K562 (cell line): ENCODE measurements at regions not wholly inside any gene's neighbourhood (a gene's known extent, or its start where the extent isn't known, plus 50 kb on each side); places are given as distances from the start of the nearest gene placed in this dataset.

Experiments
- ATAC-seq: fragments of 200-7000 bp; cut with Tn5 transposase; 3 replicates; pipeline ENCODE4 v1.9.1; 2020; ENCODE audit warnings: moderate library complexity
- BruUV-seq: library from RNA; stranded (reverse); fragments of 400-500 nt; replicated peaks from 2 replicates; lab custom pipeline; 2021; lab: Mats Ljungman, UMichigan
- CTCF ChIA-PET: fragments of 300-600 bp; formaldehyde crosslinking; extraction: SDS; loops from one replicate; lab custom pipeline; 2021; ENCODE audit warnings: low intra/inter-chr PET ratio; lab: Yijun Ruan, JAX
- POLR2A ChIA-PET: fragments of 300-600, 350-650 bp; sonication (Branson Sonifier 250); formaldehyde crosslinking; extraction: SDS; loops from one replicate; lab custom pipeline; 2021; ENCODE audit warnings: antibody characterized with exemption, inconsistent platforms; lab: Yijun Ruan, JAX
- DNase-seq, 4 experiments: peaks; one replicate each; pipeline versions ENCODE4 v3.0.0 to v3.0.0-alpha.2; 2011 to 2018; ENCODE audit warnings: low spot score in 3 of 4, mixed read lengths in 3 of 4; ENCODE audit errors: extremely low read depth in 1 of 4
- FAIRE-seq: peaks from 2 replicates; lab custom pipeline; 2011; peaks lifted over from hg19 to GRCh38; lab: Jason Lieb, UNC
- H2AFZ ChIP-seq: 2 replicates; pipeline ENCODE4 v1.6.0; 2011; ENCODE audit warnings: low read depth, low read length, control low read depth, inconsistent platforms
- H3K27ac ChIP-seq: fragments of 200-600 bp; 3 replicates; pipeline ENCODE4 v1.8.0; 2011; ENCODE audit warnings: low read depth, mild to moderate bottlenecking, control low read depth, inconsistent platforms, low read length, moderate library complexity, mixed read lengths; ENCODE audit errors: extremely low read depth
- H3K27me3 ChIP-seq, 2 experiments: fragments of 300-600 bp in 1 of 2; 2 replicates in 1 of 2; 3 replicates in 1 of 2; pipeline versions ENCODE4 v1.6.0 to v1.8.0; 2011; ENCODE audit warnings: inconsistent platforms in 2 of 2, low read length in 2 of 2, mild to moderate bottlenecking in 1 of 2, mixed read lengths in 1 of 2, moderate library complexity in 1 of 2; ENCODE audit not compliant: control insufficient read depth in 2 of 2, insufficient read depth in 2 of 2
- H3K36me3 ChIP-seq: fragments of 300-600 bp; 3 replicates; pipeline ENCODE4 v1.8.0; 2011; ENCODE audit warnings: mild to moderate bottlenecking, low read length, inconsistent platforms; ENCODE audit not compliant: control insufficient read depth, insufficient read depth
- H3K4me1 ChIP-seq, 2 experiments: fragments of 200-600 bp in 1 of 2; replicated peaks in 1 of 2; 2 replicates in 1 of 2; 3 replicates in 1 of 2; pipeline versions ENCODE4 v1.5.1 to v1.8.0; 2011; ENCODE audit warnings: inconsistent platforms in 2 of 2, low read length in 2 of 2, mild to moderate bottlenecking in 1 of 2, mixed read lengths in 1 of 2, moderate library complexity in 1 of 2; ENCODE audit not compliant: control insufficient read depth in 2 of 2, insufficient read depth in 2 of 2
- H3K4me2 ChIP-seq: 2 replicates; pipeline ENCODE4 v1.6.1; 2011; ENCODE audit warnings: low read length, control low read depth, inconsistent platforms, mixed read lengths; ENCODE audit not compliant: insufficient read depth
- H3K4me3 ChIP-seq: fragments of 200-600 bp; sonication (generic), shearing (Covaris generic); 2 replicates; pipeline ENCODE4 v1.5.1; 2016; ENCODE audit warnings: control low read depth, inconsistent platforms
- H3K79me2 ChIP-seq: fragments of 200-600 bp; 3 replicates; pipeline ENCODE4 v1.8.0; 2011; ENCODE audit warnings: low read length, inconsistent platforms; ENCODE audit not compliant: control insufficient read depth, insufficient read depth
- H3K9ac ChIP-seq, 2 experiments: 2 replicates each; pipeline versions ENCODE4 v1.6.0 to v1.6.1; 2011; ENCODE audit warnings: low read depth in 2 of 2, low read length in 2 of 2, control low read depth in 1 of 2, inconsistent platforms in 1 of 2, mild to moderate bottlenecking in 1 of 2, mixed read lengths in 1 of 2; ENCODE audit not compliant: insufficient read depth in 1 of 2
- H3K9me1 ChIP-seq: one replicate; pipeline ENCODE4 v1.6.0; 2011; ENCODE audit warnings: inconsistent platforms, mild to moderate bottlenecking, low read length, moderate library complexity; ENCODE audit not compliant: control insufficient read depth, insufficient read depth
- H3K9me3 ChIP-seq: replicated peaks from 2 replicates; pipeline ENCODE4 v1.5.1; 2011; ENCODE audit warnings: low read depth, low read length, inconsistent platforms; ENCODE audit not compliant: control insufficient read depth, insufficient read depth
- H4K20me1 ChIP-seq: replicated peaks from 2 replicates; pipeline ENCODE4 v1.6.1; 2011; ENCODE audit warnings: low read length, inconsistent platforms, mixed read lengths; ENCODE audit not compliant: control insufficient read depth, insufficient read depth
- ADNP ChIP-seq: fragments of 200-800 bp; sonication (Bioruptor generic); IDR thresholded peaks from 2 replicates; pipeline ENCODE4 v1.6.1; 2016; ENCODE audit warnings: missing genetic modification characterization, missing compliant biosample characterization
- BACH1 ChIP-seq: fragments of 200-800 bp; sonication (Bioruptor generic); IDR thresholded peaks from 2 replicates; pipeline ENCODE4 v1.6.1; 2016; ENCODE audit warnings: missing genetic modification characterization, missing compliant biosample characterization
- BDP1 ChIP-seq: IDR thresholded peaks from 3 replicates; pipeline ENCODE4 v1.6.1; 2011; ENCODE audit not compliant: insufficient read length, insufficient read depth
- CREBBP ChIP-seq: IDR thresholded peaks from one replicate; pipeline ENCODE4 v1.6.1; 2012; ENCODE audit warnings: low read depth, mild to moderate bottlenecking, control low read depth, inconsistent platforms, low read length
- EP300 ChIP-seq: IDR thresholded peaks from 2 replicates; pipeline ENCODE4 v1.6.1; 2012; ENCODE audit warnings: low read length, improper control_type of control experiment
- FOXK1 ChIP-seq: sonication (generic); formaldehyde crosslinking; IDR thresholded peaks from 2 replicates; pipeline ENCODE4 v1.8.0; 2022; ENCODE audit warnings: missing genetic modification reagents, mild to moderate bottlenecking, borderline replicate concordance
- FOXM1 ChIP-seq, 2 experiments: fragments of 450-650 bp in 1 of 2; sonication (generic) in 1 of 2; formaldehyde crosslinking in 1 of 2; IDR thresholded peaks; 2 replicates each; pipeline versions ENCODE4 v1.6.1 to v1.9.0; 2017 to 2022; ENCODE audit warnings: low read depth in 2 of 2, mild to moderate bottlenecking in 2 of 2, missing genetic modification reagents in 1 of 2, moderate library complexity in 1 of 2
- HMBOX1 ChIP-seq: sonication (generic); IDR thresholded peaks from 2 replicates; pipeline ENCODE4 v1.6.1; 2016
- LCOR ChIP-seq: sonication (generic); formaldehyde crosslinking; IDR thresholded peaks from 2 replicates; pipeline ENCODE4 v1.8.0; 2022; ENCODE audit warnings: mild to moderate bottlenecking, missing genetic modification reagents
- LEF1 ChIP-seq: fragments of 450-650 bp; IDR thresholded peaks from 2 replicates; pipeline ENCODE4 v1.6.1; 2016; ENCODE audit warnings: mild to moderate bottlenecking
- PURB ChIP-seq: sonication (generic); formaldehyde crosslinking; IDR thresholded peaks from 2 replicates; pipeline ENCODE4 v1.9.0; 2021; ENCODE audit warnings: low read depth, mild to moderate bottlenecking, missing genetic modification reagents
- RHOXF2B ChIP-seq: fragments of 250-450 bp; sonication (Bioruptor Pico); conservative IDR thresholded peaks from 2 replicates; pipeline ENCODE4 v1.5.1; 2021
- RNF2 ChIP-seq: sonication (generic); IDR thresholded peaks from 2 replicates; pipeline ENCODE4 v1.6.1; 2016
- SLC30A9 ChIP-seq: fragments of 250-450 bp; sonication (Bioruptor Pico); IDR thresholded peaks from 2 replicates; pipeline ENCODE4 v1.8.0; 2022; ENCODE audit warnings: mild to moderate bottlenecking, moderate library complexity
- SREBF2 ChIP-seq: sonication (generic); formaldehyde crosslinking; IDR thresholded peaks from 2 replicates; pipeline ENCODE4 v1.4.0; 2020; ENCODE audit warnings: mild to moderate bottlenecking, missing genetic modification reagents
- TBL1XR1 ChIP-seq, 2 experiments: IDR thresholded peaks; 2 replicates each; pipeline ENCODE4 v1.6.1; 2012; ENCODE audit warnings: improper control_type of control experiment in 2 of 2, low read length in 2 of 2, mild to moderate bottlenecking in 1 of 2
- THAP7 ChIP-seq: fragments of 250-450 bp; sonication (Bioruptor Pico); IDR thresholded peaks from 2 replicates; pipeline ENCODE4 v1.5.0; 2021
- ZNF316 ChIP-seq: fragments of 450-650 bp; IDR thresholded peaks from 2 replicates; pipeline ENCODE4 v1.6.1; 2016
- ZNF551 ChIP-seq: fragments of 250-450 bp; sonication (Bioruptor Pico); IDR thresholded peaks from 2 replicates; pipeline ENCODE4 v1.5.0; 2021; ENCODE audit warnings: mild to moderate bottlenecking, moderate library complexity
- ZSCAN32 ChIP-seq: fragments of 450-650 bp; formaldehyde crosslinking; IDR thresholded peaks from 2 replicates; pipeline ENCODE4 v1.4.0; 2020; ENCODE audit warnings: mild to moderate bottlenecking, moderate library complexity
- whole genome bisulfite sequencing: fragments of 100-300 bp; shearing (Covaris generic); methylation state at CpG from one replicate; pipeline ENCODE4 v1.1.6; 2016; ENCODE audit warnings: low coverage, mixed read lengths; ENCODE audit not compliant: insufficient coverage; ENCODE audit errors: missing lambda C conversion rate; 5-methylcytosine and 5-hydroxymethylcytosine counted together
- in situ Hi-C: fragments of 300-500 bp; cut with MboI; formaldehyde crosslinking; loops from 4 replicates; pipeline ENCODE4 v1.15.0; 2018; ENCODE audit warnings: inconsistent platforms, mixed read lengths
- intact Hi-C: fragments of 100-400 bp; cut with micrococcal nuclease; formaldehyde crosslinking; loops from 2 replicates; pipeline ENCODE4 v1.14.2; 2022

- intact Hi-C loops, result no loop called here
Measured at GRCh38 chr12:73414926-73415325, 1122.7 kb upstream of the ATXN7L3B start.

GRCh38 chr12:73418541-73418940 lies 1119.1 kb upstream of the ATXN7L3B start:
- H2AFZ ChIP-seq, result no peak overlapping the region
- H3K4me1 ChIP-seq, result no peaks in the 10 kb centered on the region
- H3K9ac ChIP-seq, result no peak overlapping the region
- H3K27ac ChIP-seq, result no peak overlapping the region
- no peak overlapping the region for H3K4me3 ChIP-seq
- TF ChIP-seq RNF2 (no peak), SLC30A9 (CRISPR knock-in tag) (no peak), THAP7 (CRISPR knock-in tag) (no peak), BACH1 (tag) (no peak), FOXK1 (no peak), LCOR (no peak), ZNF316 (no peak), CREBBP (no peak), ZNF551 (no peak), EP300 (no peak), SREBF2 (CRISPR knock-in tag) (no peak), RHOXF2B (CRISPR knock-in tag) (no peak), HMBOX1 (no peak), ADNP (tag) (no peak), TBL1XR1 (IDR thresholded peaks at IDR 0.05; ENCODE audit: low read length in 2 of 2) (no peak), PURB (CRISPR knock-in tag) (no peak)
- no peaks in the 10 kb centered on the region for H3K36me3 ChIP-seq
- BruUV-seq, result no TSS peak
- DNase-seq, result no peak
- in situ Hi-C loops (no loop called here), intact Hi-C loops (no loop called here)
- H4K20me1 ChIP-seq, result no peaks in the 10 kb centered on the region
- H3K79me2 ChIP-seq, result no peaks in the 10 kb centered on the region
- ChIA-PET CTCF (no interaction called here), POLR2A (no interaction called here)
- no peaks in the 10 kb centered on the region for H3K27me3 ChIP-seq
- no peaks in the 10 kb centered on the region; the same call in 1 of the 2 replicates for H3K9me3 ChIP-seq
- H3K4me2 ChIP-seq, result no peak overlapping the region
- no peak for FAIRE-seq
- H3K9me1 ChIP-seq, result no peaks in the 10 kb centered on the region
- ATAC-seq, result no peak

More at GRCh38 chr12:73414926-73415325, 1122.7 kb upstream of the ATXN7L3B start:
- DNase-seq (no peak), ATAC-seq (no peak), FAIRE-seq (no peak)
- Histone ChIP-seq H3K27me3 (no peaks in the 10 kb centered on the region), H3K4me1 (no peaks in the 10 kb centered on the region), H3K9me1 (no peaks in the 10 kb centered on the region), H3K27ac (no peak overlapping the region), H3K4me2 (no peak overlapping the region), H4K20me1 (no peaks in the 10 kb centered on the region), H3K9ac (no peak overlapping the region), H3K79me2 (no peaks in the 10 kb centered on the region), H2AFZ (no peak overlapping the region), H3K9me3 (no peaks in the 10 kb centered on the region), H3K4me3 (no peak overlapping the region), H3K36me3 (no peaks in the 10 kb centered on the region)
- CTCF ChIA-PET, result no interaction called here
- no TSS peak for BruUV-seq
- WGBS, result 0% methylated on average over 2 of the region's 2 CpGs
- POLR2A ChIA-PET, result no interaction called here
- in situ Hi-C loops, result no loop called here
- TF ChIP-seq FOXM1 (IDR thresholded peaks at IDR 0.05; ENCODE audit: low read depth) (no peak), FOXM1 (CRISPR knock-in tag; IDR thresholded peaks at IDR 0.05; ENCODE audit: low read depth) (no peak), ZSCAN32 (CRISPR knock-in tag) (no peak), LEF1 (no peak), BDP1 (no peak)
